ENCODE measurements at regions not wholly inside any gene's neighbourhood (a gene's known extent, or its start where the extent isn't known, plus 50 kb on each side); places are given as distances from the start of the nearest gene placed in this dataset.

DNA sequence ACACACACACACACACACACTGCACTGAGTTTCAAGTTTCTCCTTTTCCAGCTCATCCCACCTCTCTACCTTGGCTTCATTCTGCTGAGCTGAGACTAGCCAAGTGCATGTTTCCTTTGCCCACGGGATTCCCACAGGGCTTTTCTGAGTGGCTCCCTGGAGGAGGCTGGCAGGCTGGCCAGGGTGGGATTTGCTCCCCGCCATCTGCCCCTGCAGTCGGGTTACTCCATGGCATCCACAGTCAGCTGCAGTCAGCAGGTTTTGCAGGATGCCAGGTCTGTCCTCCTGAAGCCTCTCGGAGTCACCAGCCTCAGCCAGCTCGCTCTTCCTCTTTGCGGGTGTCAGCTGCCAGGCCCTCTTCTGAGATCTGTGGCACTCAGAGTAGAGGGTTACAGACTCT lies 783.7 kb upstream of the SOX11 start:
- Mint-ChIP-seq H3K4me3 (no peak overlapping the region), H3K4me1 (no peaks in the 10 kb centered on the region), H3K9me3 (peaks cover 4 to 18% (median 6%) of the 10 kb centered on the region in 7 donors), H3K27ac (no peak overlapping the region), H3K36me3 (no peaks in the 10 kb centered on the region), H3K27me3 (no peaks in the 10 kb centered on the region)
- Histone ChIP-seq H3K36me3 (ENCODE audit: control insufficient read depth, insufficient read depth, low read length) (no peaks in the 10 kb centered on the region), H3K4me1 (ENCODE audit: control insufficient read depth, insufficient read depth, low read length, poor library complexity, severe bottlenecking) (no peaks in the 10 kb centered on the region), H3K27me3 (ENCODE audit: control insufficient read depth, insufficient read depth, low read length) (no peaks in the 10 kb centered on the region), H3K27ac (ENCODE audit: insufficient read depth, low read length, poor library complexity, severe bottlenecking) (no peak overlapping the region), H3K4me3 (ENCODE audit: low read depth, low read length) (no peak overlapping the region), H3K9me3 (ENCODE audit: control insufficient read depth in 2 of 2, low read length in 2 of 2) (peaks cover 0 to 6% of the 10 kb centered on the region in 2 experiments)
- no peak for DNase-seq
- no peak for ATAC-seq (ENCODE audit: low read depth in 2 of 2)

DNA sequence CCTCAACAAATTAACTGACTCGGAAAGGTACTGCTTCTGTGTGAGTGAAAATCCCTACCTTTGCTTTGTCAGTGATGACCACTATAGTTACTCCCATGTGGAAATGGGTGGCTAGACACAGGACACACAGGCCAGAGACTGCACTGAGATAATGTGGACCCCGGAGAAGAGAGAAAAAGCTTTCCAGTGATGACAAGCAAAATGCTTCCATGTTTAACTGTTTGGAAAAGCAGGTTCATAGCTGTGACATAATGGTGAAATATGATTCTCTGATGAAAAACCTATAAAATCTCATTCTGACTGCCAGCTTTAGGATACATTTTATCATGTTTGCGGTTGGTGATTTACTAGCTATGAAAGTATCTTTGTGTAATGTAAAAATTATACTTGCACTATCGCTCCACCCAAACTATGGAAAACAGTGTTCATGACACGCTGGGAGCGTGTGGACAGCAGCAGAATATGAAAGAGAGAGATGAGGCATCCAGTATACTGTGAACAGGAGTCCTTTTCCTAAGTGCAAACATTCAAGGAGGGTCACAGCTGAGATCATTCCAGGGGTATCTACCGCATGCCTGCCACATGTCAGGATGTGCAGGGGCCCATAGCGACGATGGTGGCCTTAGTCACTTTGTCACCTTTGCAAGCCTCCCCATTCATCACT lies 782.7 kb upstream of the SOX11 start:
- peaks cover 0 to 6% of the 10 kb centered on the region in 2 experiments for H3K9me3 ChIP-seq (ENCODE audit: control insufficient read depth in 2 of 2, low read length in 2 of 2)
- no peaks in the 10 kb centered on the region for H3K36me3 ChIP-seq (ENCODE audit: control insufficient read depth, insufficient read depth, low read length)
- H3K9me3 Mint-ChIP-seq = peaks cover 2 to 23% (median 6%) of the 10 kb centered on the region in 7 donors
- H3K27ac Mint-ChIP-seq = no peak overlapping the region
- H3K27me3 ChIP-seq (ENCODE audit: control insufficient read depth, insufficient read depth, low read length) = no peaks in the 10 kb centered on the region
- H3K4me3 ChIP-seq (ENCODE audit: low read depth, low read length) = no peak overlapping the region
- no peaks in the 10 kb centered on the region for H3K36me3 Mint-ChIP-seq
- no peaks in the 10 kb centered on the region for H3K4me1 ChIP-seq (ENCODE audit: control insufficient read depth, insufficient read depth, low read length, poor library complexity, severe bottlenecking)
- ATAC-seq (ENCODE audit: low read depth in 2 of 2) = no peak
- no peak overlapping the region for H3K27ac ChIP-seq (ENCODE audit: insufficient read depth, low read length, poor library complexity, severe bottlenecking)
- H3K4me1 Mint-ChIP-seq = no peaks in the 10 kb centered on the region
- no peaks in the 10 kb centered on the region for H3K27me3 Mint-ChIP-seq
- no peak overlapping the region for H3K4me3 Mint-ChIP-seq
- no peak for DNase-seq

GRCh38 chr2:4914036-4914435 lies 778.1 kb upstream of the SOX11 start:
- DNase-seq (no peak), ATAC-seq (ENCODE audit: low read depth in 2 of 2) (no peak)
- Histone ChIP-seq H3K4me3 (ENCODE audit: low read depth, low read length) (no peak overlapping the region), H3K36me3 (ENCODE audit: control insufficient read depth, insufficient read depth, low read length) (no peaks in the 10 kb centered on the region), H3K4me1 (ENCODE audit: control insufficient read depth, insufficient read depth, low read length, poor library complexity, severe bottlenecking) (no peaks in the 10 kb centered on the region), H3K27ac (ENCODE audit: insufficient read depth, low read length, poor library complexity, severe bottlenecking) (no peak overlapping the region), H3K9me3 (ENCODE audit: control insufficient read depth in 2 of 2, low read length in 2 of 2) (peaks cover 0 to 4% of the 10 kb centered on the region in 2 experiments), H3K27me3 (ENCODE audit: control insufficient read depth, insufficient read depth, low read length) (no peaks in the 10 kb centered on the region)
- Mint-ChIP-seq H3K27ac (no peak overlapping the region), H3K36me3 (no peaks in the 10 kb centered on the region), H3K27me3 (no peaks in the 10 kb centered on the region), H3K4me1 (no peaks in the 10 kb centered on the region), H3K9me3 (peaks cover 3 to 31% (median 10%) of the 10 kb centered on the region in 7 donors), H3K4me3 (no peak overlapping the region)

DNA sequence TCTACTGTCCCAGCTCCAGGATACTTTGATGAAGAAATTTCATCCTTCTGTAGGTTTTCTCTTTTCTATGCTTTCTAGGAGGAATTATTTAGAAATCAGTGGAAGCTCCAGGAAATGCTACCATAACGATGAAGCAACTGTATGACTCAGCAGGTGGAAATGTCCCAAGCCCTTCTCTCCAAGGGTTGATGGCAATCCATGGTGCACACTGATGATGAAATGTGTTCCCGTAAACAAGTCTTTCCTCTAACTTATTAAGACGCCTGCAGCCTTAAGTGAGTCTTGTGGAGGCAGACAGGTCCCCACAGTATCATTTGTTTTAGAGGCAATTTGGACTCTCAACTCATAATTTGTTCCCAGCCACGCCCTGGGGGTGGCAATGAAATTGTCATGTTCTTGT lies 777.6 kb upstream of the SOX11 start:
- ATAC-seq (ENCODE audit: low read depth in 2 of 2) (no peak), DNase-seq (no peak)
- H3K27me3 ChIP-seq (ENCODE audit: control insufficient read depth, insufficient read depth, low read length) = no peaks in the 10 kb centered on the region
- H3K4me3 Mint-ChIP-seq = no peak overlapping the region
- peaks cover 2 to 27% (median 10%) of the 10 kb centered on the region in 7 donors for H3K9me3 Mint-ChIP-seq
- no peaks in the 10 kb centered on the region for H3K9me3 ChIP-seq (ENCODE audit: control insufficient read depth in 2 of 2, low read length in 2 of 2)
- no peak overlapping the region for H3K27ac Mint-ChIP-seq
- no peaks in the 10 kb centered on the region for H3K4me1 Mint-ChIP-seq
- no peaks in the 10 kb centered on the region for H3K36me3 ChIP-seq (ENCODE audit: control insufficient read depth, insufficient read depth, low read length)
- H3K4me3 ChIP-seq (ENCODE audit: low read depth, low read length) = no peak overlapping the region
- H3K36me3 Mint-ChIP-seq = no peaks in the 10 kb centered on the region
- no peak overlapping the region for H3K27ac ChIP-seq (ENCODE audit: insufficient read depth, low read length, poor library complexity, severe bottlenecking)
- H3K4me1 ChIP-seq (ENCODE audit: control insufficient read depth, insufficient read depth, low read length, poor library complexity, severe bottlenecking) = no peaks in the 10 kb centered on the region
- H3K27me3 Mint-ChIP-seq = no peaks in the 10 kb centered on the region

DNA sequence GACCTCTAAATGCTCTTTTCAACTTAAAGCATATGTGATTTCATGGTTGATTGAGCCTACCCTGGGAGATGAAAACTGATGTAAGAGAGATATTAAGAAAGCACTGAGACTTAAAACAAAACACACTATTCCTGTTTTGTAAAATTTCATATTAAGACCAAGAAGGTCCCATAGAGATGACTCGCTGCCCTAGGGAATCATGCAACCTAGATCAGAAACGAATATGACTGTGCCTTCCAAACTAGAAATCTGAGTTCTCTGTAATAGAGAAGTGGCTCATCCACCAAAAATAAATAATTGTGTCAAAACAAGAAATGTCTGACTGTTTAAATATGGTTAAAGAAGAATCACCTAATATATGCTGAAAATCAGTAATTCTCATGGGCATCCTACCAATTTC lies 776.8 kb upstream of the SOX11 start:
- peaks cover 1 to 22% (median 10%) of the 10 kb centered on the region in 7 donors for H3K9me3 Mint-ChIP-seq
- H3K4me1 Mint-ChIP-seq = no peaks in the 10 kb centered on the region

DNA sequence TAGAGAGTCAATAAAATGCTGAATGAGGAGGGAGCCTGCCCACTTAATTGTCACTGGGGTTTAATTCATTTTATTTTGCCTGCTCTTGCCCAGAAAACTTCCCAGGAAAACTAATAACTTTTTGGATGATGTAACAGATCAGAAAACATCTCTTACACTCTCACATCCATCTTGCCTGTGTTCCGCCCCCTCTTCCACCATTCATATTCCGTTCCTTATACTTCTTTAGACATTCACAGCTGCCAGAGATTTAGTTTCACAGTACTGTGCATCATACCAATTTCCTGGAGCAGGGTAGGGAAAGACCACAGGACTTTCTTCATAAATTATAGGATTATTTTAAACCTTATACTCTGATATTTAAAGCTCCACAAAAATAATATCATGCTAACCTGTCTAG lies 776.1 kb upstream of the SOX11 start:
- ATAC-seq (ENCODE audit: low read depth in 2 of 2) = no peak
- H3K27me3 Mint-ChIP-seq = no peaks in the 10 kb centered on the region
- H3K36me3 Mint-ChIP-seq = no peaks in the 10 kb centered on the region
- H3K27ac Mint-ChIP-seq = no peak overlapping the region
- H3K27ac ChIP-seq (ENCODE audit: insufficient read depth, low read length, poor library complexity, severe bottlenecking) = no peak overlapping the region
- no peak overlapping the region for H3K4me3 Mint-ChIP-seq
- peaks cover 1 to 21% (median 10%) of the 10 kb centered on the region in 7 donors for H3K9me3 Mint-ChIP-seq
- no peaks in the 10 kb centered on the region for H3K4me1 Mint-ChIP-seq
- no peaks in the 10 kb centered on the region for H3K9me3 ChIP-seq (ENCODE audit: control insufficient read depth in 2 of 2, low read length in 2 of 2)
- DNase-seq = no peak
- H3K27me3 ChIP-seq (ENCODE audit: control insufficient read depth, insufficient read depth, low read length) = no peaks in the 10 kb centered on the region
- H3K36me3 ChIP-seq (ENCODE audit: control insufficient read depth, insufficient read depth, low read length) = no peaks in the 10 kb centered on the region
- no peak overlapping the region for H3K4me3 ChIP-seq (ENCODE audit: low read depth, low read length)
- no peaks in the 10 kb centered on the region for H3K4me1 ChIP-seq (ENCODE audit: control insufficient read depth, insufficient read depth, low read length, poor library complexity, severe bottlenecking)

More for the DNA sequence above, 776.8 kb upstream of the SOX11 start:
- no peak overlapping the region for H3K27ac ChIP-seq (ENCODE audit: insufficient read depth, low read length, poor library complexity, severe bottlenecking)
- H3K36me3 ChIP-seq (ENCODE audit: control insufficient read depth, insufficient read depth, low read length) = no peaks in the 10 kb centered on the region
- Mint-ChIP-seq H3K27me3 (no peaks in the 10 kb centered on the region), H3K36me3 (no peaks in the 10 kb centered on the region), H3K27ac (no peak overlapping the region), H3K4me3 (no peak overlapping the region)
- ATAC-seq (ENCODE audit: low read depth in 2 of 2) = no peak
- no peaks in the 10 kb centered on the region for H3K9me3 ChIP-seq (ENCODE audit: control insufficient read depth in 2 of 2, low read length in 2 of 2)
- H3K4me3 ChIP-seq (ENCODE audit: low read depth, low read length) = no peak overlapping the region
- H3K27me3 ChIP-seq (ENCODE audit: control insufficient read depth, insufficient read depth, low read length) = no peaks in the 10 kb centered on the region
- no peaks in the 10 kb centered on the region for H3K4me1 ChIP-seq (ENCODE audit: control insufficient read depth, insufficient read depth, low read length, poor library complexity, severe bottlenecking)
- no peak for DNase-seq

DNA sequence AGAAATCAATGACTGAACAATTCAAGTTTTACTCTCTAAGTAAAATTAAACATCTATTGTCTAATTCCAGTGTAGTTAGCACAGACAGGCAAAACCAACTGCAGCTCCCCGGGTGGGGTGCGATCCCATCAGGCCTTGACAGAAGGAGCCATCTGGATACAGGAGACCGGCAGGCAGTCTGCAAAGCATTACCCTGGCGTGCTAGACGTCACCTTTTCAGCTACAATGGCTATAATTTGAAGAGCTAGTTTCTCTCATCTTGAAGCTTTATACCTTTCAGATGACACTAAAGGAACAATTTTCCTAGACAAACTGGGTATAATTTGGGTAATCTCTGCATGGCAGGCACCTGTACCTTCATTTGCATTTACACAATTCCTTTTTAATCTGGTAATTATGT lies 761.5 kb upstream of the SOX11 start:
- Histone ChIP-seq H3K27ac (ENCODE audit: insufficient read depth, low read length, poor library complexity, severe bottlenecking) (no peak overlapping the region), H3K27me3 (ENCODE audit: control insufficient read depth, insufficient read depth, low read length) (no peaks in the 10 kb centered on the region), H3K4me1 (ENCODE audit: control insufficient read depth, insufficient read depth, low read length, poor library complexity, severe bottlenecking) (no peaks in the 10 kb centered on the region), H3K36me3 (ENCODE audit: control insufficient read depth, insufficient read depth, low read length) (no peaks in the 10 kb centered on the region), H3K4me3 (ENCODE audit: low read depth, low read length) (no peak overlapping the region), H3K9me3 (ENCODE audit: control insufficient read depth in 2 of 2, low read length in 2 of 2) (peaks cover 0 to 3% of the 10 kb centered on the region in 2 experiments)
- H3K27me3 Mint-ChIP-seq = no peaks in the 10 kb centered on the region
- no peak for ATAC-seq (ENCODE audit: low read depth in 2 of 2)
- no peak for DNase-seq
- H3K27ac Mint-ChIP-seq = no peak overlapping the region
- H3K9me3 Mint-ChIP-seq = peaks cover 0 to 26% (median 6%) of the 10 kb centered on the region in 7 donors
- H3K4me3 Mint-ChIP-seq = no peak overlapping the region
- H3K36me3 Mint-ChIP-seq = no peaks in the 10 kb centered on the region
- H3K4me1 Mint-ChIP-seq = no peaks in the 10 kb centered on the region

DNA sequence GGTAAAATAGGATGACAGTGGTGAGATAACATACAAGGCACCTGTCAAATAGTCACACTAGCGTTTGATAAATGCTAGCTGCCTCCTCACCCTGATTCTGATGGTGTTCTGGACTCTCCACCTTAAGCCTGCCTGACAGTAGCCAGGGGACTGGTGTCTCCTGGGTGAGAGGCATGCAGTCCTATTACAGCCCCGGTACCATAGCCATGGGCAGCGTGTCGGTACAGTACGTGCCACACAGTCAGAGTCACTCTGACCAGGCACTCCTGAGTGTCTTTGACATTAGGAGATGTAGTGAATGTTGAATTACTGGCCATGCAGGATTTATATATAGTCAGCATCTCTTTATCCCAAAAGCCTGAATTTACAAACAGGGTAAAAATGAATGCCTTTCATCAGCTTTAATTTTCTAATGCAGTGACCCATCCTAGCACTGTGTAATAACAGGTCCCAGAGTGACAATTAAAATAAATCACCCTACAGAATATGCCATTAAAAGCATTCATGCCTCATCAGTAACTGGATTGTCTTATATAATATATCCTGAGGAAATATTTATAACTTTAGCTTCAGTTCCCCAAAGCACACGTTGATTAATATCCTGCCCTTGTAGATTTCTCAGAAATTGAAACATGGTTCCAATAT lies 760.3 kb upstream of the SOX11 start:
- H3K4me1 Mint-ChIP-seq = no peaks in the 10 kb centered on the region
- no peaks in the 10 kb centered on the region for H3K4me1 ChIP-seq (ENCODE audit: control insufficient read depth, insufficient read depth, low read length, poor library complexity, severe bottlenecking)

More for the DNA sequence above, 760.3 kb upstream of the SOX11 start:
- ATAC-seq (ENCODE audit: low read depth in 2 of 2) (no peak), DNase-seq (no peak)
- Histone ChIP-seq H3K9me3 (ENCODE audit: control insufficient read depth in 2 of 2, low read length in 2 of 2) (peaks cover 0 to 3% of the 10 kb centered on the region in 2 experiments), H3K27me3 (ENCODE audit: control insufficient read depth, insufficient read depth, low read length) (no peaks in the 10 kb centered on the region), H3K4me3 (ENCODE audit: low read depth, low read length) (no peak overlapping the region), H3K36me3 (ENCODE audit: control insufficient read depth, insufficient read depth, low read length) (no peaks in the 10 kb centered on the region), H3K27ac (ENCODE audit: insufficient read depth, low read length, poor library complexity, severe bottlenecking) (no peak overlapping the region)
- Mint-ChIP-seq H3K36me3 (no peaks in the 10 kb centered on the region), H3K27ac (no peak overlapping the region), H3K9me3 (peaks cover 3 to 27% (median 8%) of the 10 kb centered on the region in 7 donors), H3K4me3 (no peak overlapping the region), H3K27me3 (no peaks in the 10 kb centered on the region)

All from CD4-positive, CD25-positive, alpha-beta regulatory T cell (primary cell).